ENCODE measurements at regions not wholly inside any gene's neighbourhood (a gene's known extent, or its start where the extent isn't known, plus 50 kb on each side); places are given as distances from the start of the nearest gene placed in this dataset.

DNA sequence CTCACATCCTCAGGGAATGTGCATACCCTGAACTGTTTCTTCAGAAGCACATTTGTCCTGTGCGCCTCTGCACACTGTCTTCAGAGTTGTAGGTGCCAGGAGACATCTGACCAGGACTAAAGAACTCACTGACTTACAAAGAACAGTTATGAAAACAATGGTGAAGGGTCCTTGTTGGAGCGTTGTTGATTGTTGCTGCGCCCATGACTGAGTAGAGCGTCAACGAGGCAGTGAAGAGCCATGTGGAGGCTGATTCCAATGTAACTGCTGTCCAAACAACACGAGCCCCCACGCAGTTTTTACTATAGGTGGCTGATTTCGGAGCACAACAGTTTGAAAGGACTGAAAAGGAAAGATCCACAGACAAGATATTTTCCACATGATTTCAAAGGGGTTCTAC lies 380.3 kb downstream of the CDH26 start:
- Mint-ChIP-seq H3K36me3 (ENCODE audit: low read depth) (no peaks in the 10 kb centered on the region), H3K27me3 (peaks cover 7% of the 10 kb centered on the region), H3K27ac (no peak overlapping the region), H3K4me1 (peaks cover 2% of the 10 kb centered on the region), H3K4me3 (no peak overlapping the region)
- DNase-seq: no peak
- ATAC-seq: no peak
- no peaks in the 10 kb centered on the region for H3K9me3 ChIP-seq (ENCODE audit: control insufficient read depth, low read length, poor library complexity, severe bottlenecking)

DNA sequence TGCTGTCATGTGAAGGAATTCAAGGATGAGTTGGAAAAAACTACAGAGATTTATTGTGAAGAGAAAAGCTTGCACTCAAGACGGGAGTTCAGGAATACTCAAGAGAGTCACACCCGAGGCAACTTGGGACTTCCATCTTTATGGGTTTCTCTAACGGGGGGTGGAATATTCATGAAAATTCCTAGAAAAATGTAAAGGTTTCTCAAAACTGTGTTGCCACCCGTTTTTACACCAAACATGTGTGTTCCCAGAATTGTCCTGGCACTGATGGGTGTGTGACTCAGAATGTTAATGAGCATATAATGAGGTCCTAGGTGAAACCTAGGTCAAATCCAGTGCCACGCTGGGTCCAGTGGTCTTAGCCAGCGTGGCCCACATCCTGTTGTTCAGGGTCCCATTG lies 381.5 kb downstream of the CDH26 start:
- peaks cover 2% of the 10 kb centered on the region for H3K4me1 Mint-ChIP-seq
- H3K27me3 Mint-ChIP-seq: peaks cover 7% of the 10 kb centered on the region
- no peak overlapping the region for H3K27ac Mint-ChIP-seq
- no peak overlapping the region for H3K4me3 Mint-ChIP-seq
- ATAC-seq: no peak
- no peak for DNase-seq
- no peaks in the 10 kb centered on the region for H3K36me3 Mint-ChIP-seq (ENCODE audit: low read depth)
- no peaks in the 10 kb centered on the region for H3K9me3 ChIP-seq (ENCODE audit: control insufficient read depth, low read length, poor library complexity, severe bottlenecking)

DNA sequence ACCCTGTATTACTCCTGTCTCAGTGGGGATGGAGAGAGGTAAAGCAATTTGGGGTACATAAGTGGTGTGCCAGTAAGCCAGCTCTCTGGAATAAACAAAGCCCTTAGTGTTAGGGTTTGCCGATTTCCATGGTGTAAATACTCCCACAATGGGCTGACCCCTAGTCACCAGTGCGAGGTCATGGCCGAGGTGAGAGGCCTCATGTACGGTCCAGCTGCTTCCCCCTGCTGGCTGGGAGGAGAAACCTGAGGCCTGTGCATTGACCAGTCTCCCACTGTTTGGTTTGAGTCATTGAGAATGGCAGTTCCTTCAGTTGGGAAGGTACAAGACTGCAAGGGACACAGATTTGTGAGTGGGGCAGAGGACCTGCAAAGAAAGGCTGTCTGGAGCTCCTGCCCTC lies 382.0 kb downstream of the CDH26 start:
- Mint-ChIP-seq H3K4me1 (peaks cover 2% of the 10 kb centered on the region), H3K4me3 (no peak overlapping the region), H3K36me3 (ENCODE audit: low read depth) (no peaks in the 10 kb centered on the region), H3K27ac (no peak overlapping the region), H3K27me3 (peaks cover 7% of the 10 kb centered on the region)
- no peak for ATAC-seq
- no peak for DNase-seq
- no peaks in the 10 kb centered on the region for H3K9me3 ChIP-seq (ENCODE audit: control insufficient read depth, low read length, poor library complexity, severe bottlenecking)

DNA sequence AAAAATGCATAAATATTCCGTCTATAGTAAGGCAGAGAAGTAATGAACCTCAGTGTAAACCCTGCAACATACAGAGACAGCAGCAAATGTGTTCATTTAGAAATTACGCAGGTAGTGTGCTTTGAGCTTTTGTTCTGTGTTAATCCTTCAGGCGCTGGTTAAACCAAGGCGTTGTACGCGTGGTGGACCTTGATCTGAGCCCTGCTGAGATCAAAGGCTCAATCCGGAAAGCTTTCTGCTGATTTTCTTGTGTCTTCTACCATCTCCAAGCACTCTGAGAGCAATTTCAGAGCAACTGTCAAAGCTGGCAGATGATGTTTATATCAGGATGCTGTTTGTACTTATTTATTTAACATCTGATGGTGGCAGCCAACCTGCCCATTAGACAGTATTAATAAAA lies 382.8 kb downstream of the CDH26 start:
- ATAC-seq: no peak
- Mint-ChIP-seq H3K27me3 (peaks cover 5% of the 10 kb centered on the region), H3K36me3 (ENCODE audit: low read depth) (no peaks in the 10 kb centered on the region), H3K4me1 (peaks cover 2% of the 10 kb centered on the region), H3K27ac (no peak overlapping the region), H3K4me3 (no peak overlapping the region)
- H3K9me3 ChIP-seq (ENCODE audit: control insufficient read depth, low read length, poor library complexity, severe bottlenecking): no peaks in the 10 kb centered on the region
- no peak for DNase-seq

DNA sequence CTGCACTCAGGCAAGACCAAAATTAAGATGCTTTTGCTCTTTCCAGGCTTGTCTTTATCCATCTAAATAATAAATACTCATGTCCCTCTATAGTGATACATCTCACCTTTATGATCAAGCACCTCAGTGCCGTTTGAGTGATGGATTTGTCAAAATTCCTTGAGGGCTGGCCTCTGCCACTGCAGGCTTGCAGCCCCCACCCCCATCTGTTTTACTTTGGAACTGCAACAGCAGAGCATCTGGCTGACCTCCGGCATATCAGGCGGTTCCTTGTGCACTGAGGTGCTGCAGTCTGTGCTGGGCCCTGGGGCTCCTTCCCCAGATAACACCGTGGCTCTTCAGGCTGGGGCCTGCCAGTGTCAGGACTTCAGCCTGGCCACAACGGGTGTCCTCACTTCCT lies 386.9 kb downstream of the CDH26 start:
- no peak for ATAC-seq
- Mint-ChIP-seq H3K4me3 (no peak overlapping the region), H3K27ac (no peak overlapping the region), H3K36me3 (ENCODE audit: low read depth) (no peaks in the 10 kb centered on the region), H3K4me1 (no peaks in the 10 kb centered on the region), H3K27me3 (peaks cover 6% of the 10 kb centered on the region)
- H3K9me3 ChIP-seq (ENCODE audit: control insufficient read depth, low read length, poor library complexity, severe bottlenecking): no peaks in the 10 kb centered on the region
- no peak for DNase-seq

DNA sequence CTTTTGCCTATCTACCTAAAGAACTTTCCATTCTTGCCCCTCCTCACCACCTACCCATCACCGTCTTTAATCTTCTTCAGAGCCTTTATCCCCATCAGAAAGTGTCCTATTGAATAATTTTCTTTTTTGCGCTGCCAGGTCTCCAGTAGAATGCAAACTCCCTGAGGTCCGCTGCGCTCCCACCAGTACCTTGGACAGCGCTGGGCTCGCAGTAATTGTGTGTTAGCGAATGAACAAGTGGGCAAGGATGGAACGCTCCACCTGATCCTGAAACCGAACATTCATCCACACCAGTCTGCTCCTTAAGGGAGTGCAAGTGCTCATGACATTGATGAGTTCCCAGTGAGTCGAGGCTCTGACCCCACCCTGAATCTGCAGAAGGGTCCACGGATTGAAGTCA lies 391.2 kb downstream of the CDH26 start:
- Mint-ChIP-seq H3K27ac (no peak overlapping the region), H3K27me3 (peaks cover 6% of the 10 kb centered on the region), H3K36me3 (ENCODE audit: low read depth) (no peaks in the 10 kb centered on the region), H3K4me1 (no peaks in the 10 kb centered on the region), H3K4me3 (no peak overlapping the region)
- no peak for DNase-seq
- H3K9me3 ChIP-seq (ENCODE audit: control insufficient read depth, low read length, poor library complexity, severe bottlenecking): no peaks in the 10 kb centered on the region
- no peak for ATAC-seq

DNA sequence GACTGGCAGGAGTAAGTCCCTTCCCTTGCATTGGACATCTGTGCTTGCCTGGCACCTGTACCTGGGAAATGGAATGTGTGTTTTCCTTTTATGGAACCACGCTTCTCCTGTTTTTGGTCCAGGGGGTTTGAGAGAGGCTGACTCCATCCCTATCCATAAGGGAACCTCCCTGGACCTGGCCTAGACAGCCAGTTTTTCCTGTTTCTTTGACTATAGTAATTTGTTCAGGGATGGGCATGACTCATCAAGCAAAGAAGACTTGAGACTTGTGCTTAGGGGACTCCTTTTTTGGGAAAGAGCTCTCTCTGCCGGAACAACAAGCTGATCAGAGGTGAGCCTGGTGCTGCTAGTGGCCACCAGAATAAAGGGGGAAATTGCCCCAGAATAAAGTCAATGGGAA lies 393.8 kb downstream of the CDH26 start:
- DNase-seq (no peak), ATAC-seq (no peak)
- H3K4me3 Mint-ChIP-seq: no peak overlapping the region
- peaks cover 3% of the 10 kb centered on the region for H3K27me3 Mint-ChIP-seq
- no peak overlapping the region for H3K27ac Mint-ChIP-seq
- H3K9me3 ChIP-seq (ENCODE audit: control insufficient read depth, low read length, poor library complexity, severe bottlenecking): no peaks in the 10 kb centered on the region
- no peaks in the 10 kb centered on the region for H3K36me3 Mint-ChIP-seq (ENCODE audit: low read depth)
- no peaks in the 10 kb centered on the region for H3K4me1 Mint-ChIP-seq

DNA sequence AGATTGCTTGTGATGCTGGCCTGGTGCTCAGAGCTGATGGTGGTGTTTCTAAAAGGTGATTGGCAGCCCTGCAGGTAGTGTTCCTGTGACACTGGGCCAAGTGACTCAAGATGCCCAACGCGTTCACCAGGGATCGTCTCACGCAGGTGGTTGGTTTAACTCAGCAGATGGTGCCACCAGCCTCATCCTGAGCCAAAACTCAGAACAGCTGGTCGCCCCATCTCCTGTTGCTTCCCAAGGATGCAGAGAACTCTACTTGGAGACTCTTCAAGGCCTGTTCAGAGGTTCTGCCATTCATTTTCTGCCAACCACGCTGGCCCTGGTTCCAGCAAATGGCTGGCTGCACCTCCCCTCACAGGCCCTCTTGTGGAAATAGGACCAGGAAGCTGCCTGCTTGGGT lies 394.4 kb downstream of the CDH26 start:
- Mint-ChIP-seq H3K27me3 (no peaks in the 10 kb centered on the region), H3K36me3 (ENCODE audit: low read depth) (no peaks in the 10 kb centered on the region), H3K4me3 (no peak overlapping the region), H3K27ac (no peak overlapping the region), H3K4me1 (no peaks in the 10 kb centered on the region)
- ATAC-seq (no peak), DNase-seq (no peak)
- H3K9me3 ChIP-seq (ENCODE audit: control insufficient read depth, low read length, poor library complexity, severe bottlenecking): no peaks in the 10 kb centered on the region

DNA sequence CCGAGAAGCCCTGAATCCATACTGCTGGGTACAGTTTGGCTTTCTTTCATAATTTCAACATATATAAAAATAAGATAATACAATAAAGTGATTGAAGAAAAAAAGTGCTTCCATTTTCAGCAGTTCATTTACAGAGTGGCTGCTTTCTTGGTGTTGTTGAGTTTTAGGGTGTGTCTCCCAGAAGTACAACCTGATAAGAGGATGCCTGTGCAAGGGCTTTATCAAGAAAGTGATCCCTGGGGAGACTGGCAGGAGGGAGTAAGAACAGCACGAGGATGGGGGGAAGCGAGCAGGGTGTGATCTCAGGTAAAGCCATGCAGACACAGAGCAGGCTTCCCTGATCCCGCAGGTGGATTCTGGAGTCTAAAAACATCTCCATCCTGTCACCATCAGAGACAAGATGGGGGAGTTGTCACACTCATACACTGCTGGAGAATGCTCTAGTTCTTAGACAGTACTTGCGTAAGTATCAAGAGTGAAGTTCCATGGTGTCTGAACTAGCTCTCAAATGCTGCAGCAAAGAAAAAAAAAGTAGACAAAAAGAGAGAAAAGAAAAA lies 395.9 kb downstream of the CDH26 start:
- no peak for DNase-seq
- H3K27me3 Mint-ChIP-seq: peaks cover 6% of the 10 kb centered on the region
- H3K4me3 Mint-ChIP-seq: no peak overlapping the region
- no peak overlapping the region for H3K27ac Mint-ChIP-seq
- H3K36me3 Mint-ChIP-seq (ENCODE audit: low read depth): no peaks in the 10 kb centered on the region
- ATAC-seq: no peak
- no peaks in the 10 kb centered on the region for H3K9me3 ChIP-seq (ENCODE audit: control insufficient read depth, low read length, poor library complexity, severe bottlenecking)
- H3K4me1 Mint-ChIP-seq: peaks cover 3% of the 10 kb centered on the region

DNA sequence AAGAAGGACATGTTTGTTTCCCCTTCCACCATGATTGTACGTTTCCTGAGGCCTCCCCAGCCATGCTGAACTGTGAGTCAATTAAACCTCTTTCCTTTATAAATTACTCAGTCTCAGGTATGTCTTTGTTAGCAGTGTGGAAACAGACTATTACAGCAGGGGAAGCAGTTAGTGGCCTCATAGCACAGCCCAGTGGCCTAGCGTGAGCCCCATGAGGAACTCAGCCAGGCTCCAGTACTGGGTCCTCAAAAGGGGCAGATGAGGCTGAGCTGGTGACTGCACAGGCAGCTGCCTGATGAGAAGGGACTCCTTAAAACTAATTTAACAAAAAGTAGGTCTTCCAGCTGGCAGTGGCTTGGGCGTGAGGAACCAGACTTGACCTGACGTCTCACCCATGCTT lies 399.9 kb downstream of the CDH26 start:
- ATAC-seq (no peak), DNase-seq (no peak)
- peaks cover 3% of the 10 kb centered on the region for H3K4me1 Mint-ChIP-seq
- H3K9me3 ChIP-seq (ENCODE audit: control insufficient read depth, low read length, poor library complexity, severe bottlenecking): no peaks in the 10 kb centered on the region
- no peak overlapping the region for H3K27ac Mint-ChIP-seq
- no peaks in the 10 kb centered on the region for H3K36me3 Mint-ChIP-seq (ENCODE audit: low read depth)
- peaks cover 9% of the 10 kb centered on the region for H3K27me3 Mint-ChIP-seq
- H3K4me3 Mint-ChIP-seq: no peak overlapping the region

DNA sequence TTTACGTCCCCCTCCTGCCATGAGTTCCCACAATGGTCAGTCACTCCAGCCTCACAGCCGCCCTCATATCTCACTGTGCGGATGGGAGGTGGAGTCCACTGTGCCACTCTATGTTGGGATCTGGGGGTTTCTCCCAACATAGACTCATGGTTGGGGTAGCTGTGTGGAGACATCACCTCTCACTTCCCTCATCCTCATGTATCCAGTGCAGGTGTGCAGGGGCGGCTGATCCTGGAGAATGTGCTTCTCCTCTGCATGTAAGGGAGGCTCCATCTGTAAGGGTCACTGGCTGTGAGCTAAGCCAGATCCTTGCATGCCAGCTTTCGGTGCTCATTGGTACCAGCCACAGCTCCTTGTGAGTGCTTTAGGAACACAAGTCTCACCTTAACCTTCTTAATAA lies 400.8 kb downstream of the CDH26 start:
- Mint-ChIP-seq H3K27ac (no peak overlapping the region), H3K4me3 (no peak overlapping the region), H3K4me1 (peaks cover 3% of the 10 kb centered on the region), H3K36me3 (ENCODE audit: low read depth) (no peaks in the 10 kb centered on the region), H3K27me3 (peaks cover 9% of the 10 kb centered on the region)
- ATAC-seq: no peak
- no peak for DNase-seq
- no peaks in the 10 kb centered on the region for H3K9me3 ChIP-seq (ENCODE audit: control insufficient read depth, low read length, poor library complexity, severe bottlenecking)

DNA sequence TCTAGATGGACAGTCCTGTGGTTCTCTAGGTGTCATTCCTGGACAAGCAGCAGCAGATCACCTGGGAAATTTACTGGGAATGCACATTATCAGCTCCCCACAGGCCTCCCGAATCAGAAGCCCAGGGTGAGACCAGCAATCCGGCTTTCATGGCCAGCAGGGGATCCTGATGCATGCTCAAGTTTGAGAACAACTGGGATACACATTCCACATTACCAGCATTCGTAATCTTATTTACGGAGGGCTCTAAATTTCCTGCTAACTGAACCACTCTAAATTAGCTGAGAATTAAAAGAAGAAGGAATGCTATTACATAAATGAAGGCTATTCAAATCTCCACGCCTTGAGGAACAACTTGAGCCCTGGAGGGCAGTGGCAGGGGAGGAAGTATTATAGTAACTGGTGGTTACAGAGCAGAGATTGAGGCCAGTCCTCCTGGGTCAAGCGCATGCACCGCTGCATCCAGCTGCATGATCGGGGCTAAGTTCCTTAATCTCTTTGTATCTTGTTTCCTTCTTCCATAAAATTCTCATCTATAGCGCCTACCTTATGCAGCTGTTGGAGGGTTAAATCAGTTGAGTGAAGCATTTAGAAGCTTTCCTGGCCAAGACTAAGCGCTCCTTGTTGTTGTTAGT lies 403.7 kb downstream of the CDH26 start:
- ATAC-seq: no peak
- no peaks in the 10 kb centered on the region for H3K9me3 ChIP-seq (ENCODE audit: control insufficient read depth, low read length, poor library complexity, severe bottlenecking)
- Mint-ChIP-seq H3K27ac (no peak overlapping the region), H3K4me3 (no peak overlapping the region), H3K36me3 (ENCODE audit: low read depth) (peaks cover 2% of the 10 kb centered on the region), H3K4me1 (peaks cover 3% of the 10 kb centered on the region), H3K27me3 (peaks cover 14% of the 10 kb centered on the region)
- no peak for DNase-seq

DNA sequence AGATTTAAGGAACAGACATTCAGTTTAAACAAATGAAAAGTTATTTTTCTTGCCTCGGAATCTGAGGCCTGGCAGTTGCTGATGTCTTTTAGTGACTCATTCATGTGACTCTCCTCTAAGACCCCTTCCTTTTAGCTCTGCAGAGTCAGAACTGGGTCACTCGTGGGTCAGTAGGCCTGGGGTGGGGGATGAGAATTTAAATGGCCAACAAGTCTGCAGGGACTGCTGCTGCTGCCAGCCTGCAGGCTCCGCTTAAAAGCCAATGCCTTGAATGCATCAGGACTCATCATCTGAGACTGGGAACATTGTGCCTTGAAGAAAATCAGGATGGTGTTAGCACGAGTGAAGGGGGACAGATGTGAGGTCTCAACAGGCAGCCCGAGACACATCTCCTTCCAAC lies 404.3 kb downstream of the CDH26 start:
- DNase-seq (no peak), ATAC-seq (no peak)
- Mint-ChIP-seq H3K27me3 (peaks cover 14% of the 10 kb centered on the region), H3K27ac (no peak overlapping the region), H3K4me1 (peaks cover 3% of the 10 kb centered on the region), H3K36me3 (ENCODE audit: low read depth) (peaks cover 2% of the 10 kb centered on the region), H3K4me3 (no peak overlapping the region)
- H3K9me3 ChIP-seq (ENCODE audit: control insufficient read depth, low read length, poor library complexity, severe bottlenecking): no peaks in the 10 kb centered on the region

DNA sequence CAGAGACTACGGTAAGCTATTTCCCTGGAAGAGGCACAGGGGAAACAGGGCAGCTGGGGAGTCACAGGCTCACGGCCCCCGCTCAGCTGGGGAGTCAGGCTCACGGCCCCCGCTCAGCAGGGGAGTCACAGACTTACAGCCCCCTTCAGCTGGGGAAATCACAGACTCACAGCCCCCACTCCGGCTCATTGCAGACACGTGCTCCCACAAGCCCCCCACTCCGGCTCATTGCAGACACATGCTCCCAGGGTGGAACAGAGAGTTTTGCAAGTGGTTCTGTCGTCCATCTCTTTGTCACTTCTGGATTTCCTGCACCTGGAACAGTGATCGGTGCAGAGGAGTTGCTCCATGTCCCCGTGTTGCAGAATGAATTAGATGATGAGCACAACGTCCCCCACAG lies 405.5 kb downstream of the CDH26 start:
- H3K4me1 Mint-ChIP-seq: peaks cover under 1% of the 10 kb centered on the region
- peaks cover 12% of the 10 kb centered on the region for H3K27me3 Mint-ChIP-seq
- H3K36me3 Mint-ChIP-seq (ENCODE audit: low read depth): peaks cover 2% of the 10 kb centered on the region
- no peak overlapping the region for H3K4me3 Mint-ChIP-seq
- no peak overlapping the region for H3K27ac Mint-ChIP-seq
- DNase-seq (no peak), ATAC-seq (no peak)
- no peaks in the 10 kb centered on the region for H3K9me3 ChIP-seq (ENCODE audit: control insufficient read depth, low read length, poor library complexity, severe bottlenecking)
